ENCODE measurements at regions not wholly inside any gene's neighbourhood (a gene's known extent, or its start where the extent isn't known, plus 50 kb on each side); places are given as distances from the start of the nearest gene placed in this dataset.

DNA sequence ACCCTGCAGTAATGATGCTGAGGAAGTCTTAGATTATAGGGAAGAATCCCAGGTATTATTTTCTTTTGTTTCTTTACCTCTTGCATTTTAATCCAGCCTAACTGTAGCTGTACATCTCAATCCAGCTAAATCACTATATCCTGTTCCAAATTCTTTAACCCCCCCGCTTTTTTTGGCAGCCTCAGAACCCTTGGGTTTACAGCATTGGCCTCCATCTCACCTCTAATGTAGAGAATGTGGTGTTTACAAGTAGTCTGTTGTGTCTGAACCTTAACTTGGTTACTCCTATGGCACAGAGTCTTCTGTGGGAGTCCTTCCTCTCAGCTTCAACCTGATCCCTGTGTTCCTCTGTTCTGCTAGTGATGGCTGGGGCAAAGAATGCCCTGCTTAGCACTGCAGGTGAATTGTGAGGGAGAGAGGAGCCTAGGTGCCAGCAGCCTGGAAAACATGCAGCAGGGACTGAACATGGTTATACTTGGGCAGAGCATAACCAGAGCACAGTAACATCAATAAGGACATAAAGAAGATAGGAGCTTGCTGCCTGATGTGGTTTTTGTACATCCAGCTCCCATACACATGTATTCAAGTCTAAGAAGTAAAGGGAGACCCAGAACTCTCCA lies 130.2 kb downstream of the FAM124B start:
- Histone ChIP-seq H3K27ac (ENCODE audit: insufficient read depth, low read length) (no peak overlapping the region), H2AFZ (ENCODE audit: low read length) (no peak overlapping the region), H3K4me1 (ENCODE audit: control insufficient read depth, extremely low read depth, insufficient read depth, low read length) (no peaks in the 10 kb centered on the region), H3K4me2 (ENCODE audit: extremely low read depth, insufficient read depth, low read length) (no peak overlapping the region), H3K36me3 (ENCODE audit: control insufficient read depth, insufficient read depth, low read length) (no peaks in the 10 kb centered on the region), H3K9me3 (ENCODE audit: control insufficient read depth, insufficient read depth, low read depth, low read length) (no peaks in the 10 kb centered on the region), H3K79me2 (ENCODE audit: control insufficient read depth, insufficient read depth, low read length) (no peaks in the 10 kb centered on the region), H3K27me3 (ENCODE audit: control insufficient read depth, insufficient read depth, low read length) (no peaks in the 10 kb centered on the region), H3K4me3 (replicated peaks in 1 of 4; ENCODE audit: control extremely low read depth in 1 of 4, insufficient read depth in 1 of 4, low read depth in 3 of 4, low read length in 4 of 4) (no peak overlapping the region), H4K20me1 (ENCODE audit: control insufficient read depth, extremely low read depth, insufficient read depth, low read length) (no peaks in the 10 kb centered on the region), H3K9ac (ENCODE audit: insufficient read depth, low read length) (no peak overlapping the region)
- no peak for TF ChIP-seq EZH2 (IDR thresholded peaks at IDR 0.05; ENCODE audit: low read length, missing control alignments)
- TF ChIP-seq, protein P1, sequence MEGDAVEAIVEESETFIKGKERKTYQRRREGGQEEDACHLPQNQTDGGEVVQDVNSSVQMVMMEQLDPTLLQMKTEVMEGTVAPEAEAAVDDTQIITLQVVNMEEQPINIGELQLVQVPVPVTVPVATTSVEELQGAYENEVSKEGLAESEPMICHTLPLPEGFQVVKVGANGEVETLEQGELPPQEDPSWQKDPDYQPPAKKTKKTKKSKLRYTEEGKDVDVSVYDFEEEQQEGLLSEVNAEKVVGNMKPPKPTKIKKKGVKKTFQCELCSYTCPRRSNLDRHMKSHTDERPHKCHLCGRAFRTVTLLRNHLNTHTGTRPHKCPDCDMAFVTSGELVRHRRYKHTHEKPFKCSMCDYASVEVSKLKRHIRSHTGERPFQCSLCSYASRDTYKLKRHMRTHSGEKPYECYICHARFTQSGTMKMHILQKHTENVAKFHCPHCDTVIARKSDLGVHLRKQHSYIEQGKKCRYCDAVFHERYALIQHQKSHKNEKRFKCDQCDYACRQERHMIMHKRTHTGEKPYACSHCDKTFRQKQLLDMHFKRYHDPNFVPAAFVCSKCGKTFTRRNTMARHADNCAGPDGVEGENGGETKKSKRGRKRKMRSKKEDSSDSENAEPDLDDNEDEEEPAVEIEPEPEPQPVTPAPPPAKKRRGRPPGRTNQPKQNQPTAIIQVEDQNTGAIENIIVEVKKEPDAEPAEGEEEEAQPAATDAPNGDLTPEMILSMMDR (conservative IDR thresholded peaks at IDR 0.05 in 1 of 2, IDR thresholded peaks at IDR 0.05 in 1 of 2; ENCODE audit: low read depth in 1 of 2, low read length in 2 of 2): no peak
- DNase-seq (ENCODE audit: low read depth in 2 of 2): no peak

DNA sequence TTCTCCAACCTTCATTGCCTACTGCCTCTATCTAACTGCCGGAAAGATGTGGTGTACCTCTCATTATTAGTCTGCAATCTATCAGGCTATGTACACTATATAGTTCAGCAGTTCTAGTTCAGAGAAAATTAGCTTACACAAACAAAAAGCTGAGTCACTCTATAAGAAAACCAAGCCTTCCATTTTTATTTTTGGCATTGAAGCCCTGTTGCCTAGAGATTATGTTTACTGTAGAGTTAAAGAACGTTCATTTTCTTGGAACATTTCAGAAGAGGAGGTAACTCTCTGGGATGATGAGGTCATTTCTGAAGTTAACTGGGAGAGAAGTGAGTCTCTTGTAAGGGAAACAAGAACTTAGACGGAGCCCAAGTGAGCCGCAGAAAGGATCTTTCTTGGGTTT lies 133.5 kb downstream of the FAM124B start:
- H2AFZ ChIP-seq (ENCODE audit: low read length): peak overlapping the region; percentile 59
- H3K9ac ChIP-seq (ENCODE audit: insufficient read depth, low read length): no peak overlapping the region
- H3K27me3 ChIP-seq (ENCODE audit: control insufficient read depth, insufficient read depth, low read length): no peaks in the 10 kb centered on the region
- no peaks in the 10 kb centered on the region for H3K9me3 ChIP-seq (ENCODE audit: control insufficient read depth, insufficient read depth, low read depth, low read length)
- no peak for TF ChIP-seq EZH2 (IDR thresholded peaks at IDR 0.05; ENCODE audit: low read length, missing control alignments)
- TF ChIP-seq, protein P1 (conservative IDR thresholded peaks at IDR 0.05 in 1 of 2, IDR thresholded peaks at IDR 0.05 in 1 of 2; ENCODE audit: low read depth in 1 of 2, low read length in 2 of 2): no peak
- H3K4me1 ChIP-seq (ENCODE audit: control insufficient read depth, extremely low read depth, insufficient read depth, low read length): no peaks in the 10 kb centered on the region
- H3K27ac ChIP-seq (ENCODE audit: insufficient read depth, low read length): peak overlapping the region; percentile 68
- H3K4me2 ChIP-seq (ENCODE audit: extremely low read depth, insufficient read depth, low read length): peak overlapping the region; percentile 25
- peak; percentile 93 to 97 for DNase-seq (ENCODE audit: low read depth in 2 of 2)
- no peak overlapping the region for H3K4me3 ChIP-seq (replicated peaks in 1 of 4; ENCODE audit: control extremely low read depth in 1 of 4, insufficient read depth in 1 of 4, low read depth in 3 of 4, low read length in 4 of 4)
- no peaks in the 10 kb centered on the region for H4K20me1 ChIP-seq (ENCODE audit: control insufficient read depth, extremely low read depth, insufficient read depth, low read length)
- no peaks in the 10 kb centered on the region for H3K79me2 ChIP-seq (ENCODE audit: control insufficient read depth, insufficient read depth, low read length)
- H3K36me3 ChIP-seq (ENCODE audit: control insufficient read depth, insufficient read depth, low read length): no peaks in the 10 kb centered on the region

DNA sequence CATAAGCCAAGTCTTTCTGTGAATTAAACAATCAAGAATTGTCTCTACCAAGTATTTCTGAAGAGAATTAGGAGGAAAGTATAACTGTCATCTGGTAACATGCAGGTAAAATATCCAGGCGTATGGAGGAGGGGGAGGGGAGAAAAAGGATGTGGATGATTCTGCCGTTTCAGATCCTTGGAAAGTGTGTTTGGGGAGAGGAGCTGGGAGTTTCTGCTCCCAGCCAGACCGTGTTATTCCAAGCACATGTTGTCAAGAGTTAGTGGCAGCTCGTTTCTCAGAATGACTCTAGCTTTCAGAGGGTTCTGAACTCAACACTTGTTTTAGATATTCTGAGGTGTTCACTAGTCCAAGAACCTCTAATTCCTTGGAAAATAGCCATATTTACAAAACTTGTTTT lies 137.6 kb downstream of the FAM124B start:
- no peak overlapping the region for H3K4me2 ChIP-seq (ENCODE audit: extremely low read depth, insufficient read depth, low read length)
- no peak for DNase-seq (ENCODE audit: low read depth in 2 of 2)
- H3K79me2 ChIP-seq (ENCODE audit: control insufficient read depth, insufficient read depth, low read length): no peaks in the 10 kb centered on the region
- H3K4me1 ChIP-seq (ENCODE audit: control insufficient read depth, extremely low read depth, insufficient read depth, low read length): no peaks in the 10 kb centered on the region
- no peak overlapping the region for H3K9ac ChIP-seq (ENCODE audit: insufficient read depth, low read length)
- H4K20me1 ChIP-seq (ENCODE audit: control insufficient read depth, extremely low read depth, insufficient read depth, low read length): no peaks in the 10 kb centered on the region
- TF ChIP-seq, protein P1 (conservative IDR thresholded peaks at IDR 0.05 in 1 of 2, IDR thresholded peaks at IDR 0.05 in 1 of 2; ENCODE audit: low read depth in 1 of 2, low read length in 2 of 2): no peak
- no peak for TF ChIP-seq EZH2 (IDR thresholded peaks at IDR 0.05; ENCODE audit: low read length, missing control alignments)
- no peaks in the 10 kb centered on the region for H3K9me3 ChIP-seq (ENCODE audit: control insufficient read depth, insufficient read depth, low read depth, low read length)
- H3K27ac ChIP-seq (ENCODE audit: insufficient read depth, low read length): no peak overlapping the region
- no peaks in the 10 kb centered on the region for H3K27me3 ChIP-seq (ENCODE audit: control insufficient read depth, insufficient read depth, low read length)
- no peak overlapping the region for H3K4me3 ChIP-seq (replicated peaks in 1 of 4; ENCODE audit: control extremely low read depth in 1 of 4, insufficient read depth in 1 of 4, low read depth in 3 of 4, low read length in 4 of 4)
- H2AFZ ChIP-seq (ENCODE audit: low read length): no peak overlapping the region
- H3K36me3 ChIP-seq (ENCODE audit: control insufficient read depth, insufficient read depth, low read length): no peaks in the 10 kb centered on the region

Measured in fibroblast of lung (primary cell).